ENCODE measurements at regions not wholly inside any gene's neighbourhood (a gene's known extent, or its start where the extent isn't known, plus 50 kb on each side); places are given as distances from the start of the nearest gene placed in this dataset.

GRCh38 chr6:153956808-153957207 is 82.2 kb upstream of the OPRM1 start:
- FAIRE-seq (no peak), DNase-seq (ENCODE audit: insufficient read length) (no peak)
- TF ChIP-seq POLR2A (IDR thresholded peaks at IDR 0.05; ENCODE audit: low read depth, low read length), result no peak

- TF ChIP-seq POLR2A (IDR thresholded peaks at IDR 0.05; ENCODE audit: low read depth, low read length) (no peak), POLR2AphosphoS5 (IDR thresholded peaks at IDR 0.05; ENCODE audit: low read depth, low read length) (no peak), TAF1 (IDR thresholded peaks at IDR 0.05; ENCODE audit: borderline replicate concordance, low read depth, low read length) (no peak)
- DNase-seq (ENCODE audit: insufficient read length) (no peak), FAIRE-seq (no peak)
These were observed 89.4 kb upstream of the OPRM1 start for GRCh38 chr6:153949616-153950015.

GRCh38 chr6:153947808-153948447 is 91.1 kb upstream of the OPRM1 start:
- FAIRE-seq, result no peak
- TF ChIP-seq POLR2AphosphoS5 (IDR thresholded peaks at IDR 0.05; ENCODE audit: low read depth, low read length), result no peak
- TF ChIP-seq POLR2A (IDR thresholded peaks at IDR 0.05; ENCODE audit: low read depth, low read length), result no peak
- TF ChIP-seq TAF1 (IDR thresholded peaks at IDR 0.05; ENCODE audit: borderline replicate concordance, low read depth, low read length), result no peak
- DNase-seq (ENCODE audit: insufficient read length), result no peak

- FAIRE-seq (no peak), DNase-seq (ENCODE audit: insufficient read length) (no peak)
- TF ChIP-seq TAF1 (IDR thresholded peaks at IDR 0.05; ENCODE audit: borderline replicate concordance, low read depth, low read length), result no peak
- no peak for TF ChIP-seq POLR2AphosphoS5 (IDR thresholded peaks at IDR 0.05; ENCODE audit: low read depth, low read length)
- no peak for TF ChIP-seq POLR2A (IDR thresholded peaks at IDR 0.05; ENCODE audit: low read depth, low read length)
These were observed 94.8 kb upstream of the OPRM1 start for GRCh38 chr6:153944201-153944600.

GRCh38 chr6:153942361-153942760 is 96.7 kb upstream of the OPRM1 start:
- no peak for FAIRE-seq
- no peak for TF ChIP-seq TAF1 (IDR thresholded peaks at IDR 0.05; ENCODE audit: borderline replicate concordance, low read depth, low read length)
- no peak for TF ChIP-seq POLR2AphosphoS5 (IDR thresholded peaks at IDR 0.05; ENCODE audit: low read depth, low read length)
- TF ChIP-seq POLR2A (IDR thresholded peaks at IDR 0.05; ENCODE audit: low read depth, low read length), result no peak

GRCh38 chr6:153941768-153942167 is 97.3 kb upstream of the OPRM1 start:
- no peak for DNase-seq (ENCODE audit: insufficient read length)

More at GRCh38 chr6:153942361-153942760, 96.7 kb upstream of the OPRM1 start:
- DNase-seq (ENCODE audit: insufficient read length), result no peak

GRCh38 chr6:153938876-153939275 is 100.2 kb upstream of the OPRM1 start:
- no peak for DNase-seq (ENCODE audit: insufficient read length)
- no peak for TF ChIP-seq POLR2AphosphoS5 (IDR thresholded peaks at IDR 0.05; ENCODE audit: low read depth, low read length)
- TF ChIP-seq TAF1 (IDR thresholded peaks at IDR 0.05; ENCODE audit: borderline replicate concordance, low read depth, low read length), result no peak
- no peak for TF ChIP-seq POLR2A (IDR thresholded peaks at IDR 0.05; ENCODE audit: low read depth, low read length)
- no peak for FAIRE-seq

More at GRCh38 chr6:153941768-153942167, 97.3 kb upstream of the OPRM1 start:
- TF ChIP-seq TAF1 (IDR thresholded peaks at IDR 0.05; ENCODE audit: borderline replicate concordance, low read depth, low read length) (no peak), POLR2A (IDR thresholded peaks at IDR 0.05; ENCODE audit: low read depth, low read length) (no peak), POLR2AphosphoS5 (IDR thresholded peaks at IDR 0.05; ENCODE audit: low read depth, low read length) (no peak)
- no peak for FAIRE-seq

GRCh38 chr6:153931431-153931830 is 107.6 kb upstream of the OPRM1 start:
- TF ChIP-seq TAF1 (IDR thresholded peaks at IDR 0.05; ENCODE audit: borderline replicate concordance, low read depth, low read length) (no peak), POLR2A (IDR thresholded peaks at IDR 0.05; ENCODE audit: low read depth, low read length) (no peak), POLR2AphosphoS5 (IDR thresholded peaks at IDR 0.05; ENCODE audit: low read depth, low read length) (no peak)
- DNase-seq (ENCODE audit: insufficient read length), result no peak
- FAIRE-seq, result no peak

- no peak for FAIRE-seq
- DNase-seq (ENCODE audit: insufficient read length), result no peak
- TF ChIP-seq POLR2A (IDR thresholded peaks at IDR 0.05; ENCODE audit: low read depth, low read length) (no peak), POLR2AphosphoS5 (IDR thresholded peaks at IDR 0.05; ENCODE audit: low read depth, low read length) (no peak), TAF1 (IDR thresholded peaks at IDR 0.05; ENCODE audit: borderline replicate concordance, low read depth, low read length) (no peak)
These were observed 111.2 kb upstream of the OPRM1 start for GRCh38 chr6:153927867-153928266.

- FAIRE-seq (no peak), DNase-seq (ENCODE audit: insufficient read length) (no peak)
- TF ChIP-seq POLR2A (IDR thresholded peaks at IDR 0.05; ENCODE audit: low read depth, low read length) (no peak), POLR2AphosphoS5 (IDR thresholded peaks at IDR 0.05; ENCODE audit: low read depth, low read length) (no peak), TAF1 (IDR thresholded peaks at IDR 0.05; ENCODE audit: borderline replicate concordance, low read depth, low read length) (no peak)
These were observed 140.5 kb upstream of the OPRM1 start for GRCh38 chr6:153898360-153899059.

- FAIRE-seq, result no peak
- TF ChIP-seq TAF1 (IDR thresholded peaks at IDR 0.05; ENCODE audit: borderline replicate concordance, low read depth, low read length) (no peak), POLR2AphosphoS5 (IDR thresholded peaks at IDR 0.05; ENCODE audit: low read depth, low read length) (no peak), POLR2A (IDR thresholded peaks at IDR 0.05; ENCODE audit: low read depth, low read length) (no peak)
- DNase-seq (ENCODE audit: insufficient read length), result no peak
These were observed 156.6 kb upstream of the OPRM1 start for GRCh38 chr6:153882411-153882810.

- FAIRE-seq (no peak), DNase-seq (ENCODE audit: insufficient read length) (no peak)
- TF ChIP-seq POLR2AphosphoS5 (IDR thresholded peaks at IDR 0.05; ENCODE audit: low read depth, low read length), result no peak
- TF ChIP-seq POLR2A (IDR thresholded peaks at IDR 0.05; ENCODE audit: low read depth, low read length), result no peak
- no peak for TF ChIP-seq TAF1 (IDR thresholded peaks at IDR 0.05; ENCODE audit: borderline replicate concordance, low read depth, low read length)
These were observed 165.5 kb upstream of the OPRM1 start for GRCh38 chr6:153873541-153873940.

All from GM12892 (cell line).